CD4-positive, alpha-beta T cell (primary cell): ENCODE measurements at regions not wholly inside any gene's neighbourhood (a gene's known extent, or its start where the extent isn't known, plus 50 kb on each side); places are given as distances from the start of the nearest gene placed in this dataset.

Experiments used
- ATAC-seq: fragments of 200-7000 bp; cut with Tn5 transposase; one replicate; pipeline ENCODE4 v1.10.0; 2022; ENCODE audit warnings: mild to moderate bottlenecking; ENCODE audit not compliant: poor library complexity
- CTCF ChIA-PET: fragments of 350-600 bp; sonication (Branson Sonifier 250); formaldehyde crosslinking; loops from one replicate; lab custom pipeline; 2021; ENCODE audit warnings: antibody characterized with exemption, inconsistent platforms; lab: Charles Lee
- POLR2A ChIA-PET: fragments of 350-600 bp; sonication (Branson Sonifier 250); formaldehyde crosslinking; loops from one replicate; lab custom pipeline; 2021; ENCODE audit warnings: antibody characterized with exemption, inconsistent platforms; lab: Charles Lee
- DNase-seq, 14 experiments: peaks; one replicate each; pipeline ENCODE4 v3.0.0-alpha.2; 2013 to 2020; ENCODE audit warnings: mixed read lengths in 2 of 14
- H3K27ac ChIP-seq, 2 donors: one replicate each; pipeline versions ENCODE4 v1.5.1 to v1.7.0; 2013; ENCODE audit warnings: low read length in 2 of 2, low read depth in 1 of 2, mild to moderate bottlenecking in 1 of 2
- H3K27me3 ChIP-seq, 2 experiments: 1 replicate in 1 of 2; 2 replicates in 1 of 2; pipeline versions ENCODE4 v1.6.1 to v1.7.0; 2013; ENCODE audit warnings: low read length in 2 of 2, control low read depth in 1 of 2, mild to moderate bottlenecking in 1 of 2, moderate library complexity in 1 of 2; ENCODE audit not compliant: insufficient read depth in 2 of 2, control insufficient read depth in 1 of 2
- H3K36me3 ChIP-seq: one replicate; pipeline ENCODE4 v1.6.1; 2013; ENCODE audit warnings: low read length, control low read depth; ENCODE audit not compliant: insufficient read depth
- H3K4me1 ChIP-seq: one replicate; pipeline ENCODE4 v1.6.1; 2013; ENCODE audit warnings: low read length, control low read depth; ENCODE audit not compliant: insufficient read depth
- H3K4me3 ChIP-seq: one replicate; pipeline ENCODE4 v1.5.1; 2013; ENCODE audit warnings: mild to moderate bottlenecking, low read length, moderate library complexity
- H3K9me3 ChIP-seq, 2 experiments: 1 replicate in 1 of 2; 2 replicates in 1 of 2; pipeline versions ENCODE4 v1.6.1 to v1.7.0; 2013; ENCODE audit warnings: low read length in 2 of 2, mild to moderate bottlenecking in 2 of 2, control low read depth in 1 of 2, moderate library complexity in 1 of 2; ENCODE audit not compliant: control insufficient read depth in 1 of 2, insufficient read depth in 1 of 2
- H3K27ac Mint-ChIP-seq: one replicate; pipeline ENCODE4 v1.8.0; 2020; ENCODE audit warnings: mixed read lengths
- H3K27me3 Mint-ChIP-seq: one replicate; pipeline ENCODE4 v1.8.0; 2021; ENCODE audit warnings: mixed read lengths
- H3K36me3 Mint-ChIP-seq: one replicate; pipeline ENCODE4 v1.8.0; 2021; ENCODE audit warnings: low read depth, mixed read lengths
- H3K4me1 Mint-ChIP-seq: one replicate; pipeline ENCODE4 v1.8.0; 2021; ENCODE audit warnings: low read depth, mixed read lengths
- H3K4me3 Mint-ChIP-seq: one replicate; pipeline ENCODE4 v1.8.0; 2020; ENCODE audit warnings: mild to moderate bottlenecking, mixed read lengths
- H3K9me3 Mint-ChIP-seq: one replicate; pipeline ENCODE4 v1.8.0; 2020; ENCODE audit warnings: mixed read lengths
- CTCF ChIP-seq: fragments of 200-600 bp; IDR thresholded peaks from one replicate; pipeline ENCODE4 v1.8.0; 2022; ENCODE audit warnings: antibody characterized with exemption, mild to moderate bottlenecking
- intact Hi-C, 2 experiments: fragments of 100-400 bp; cut with DNase I in 1 of 2; cut with micrococcal nuclease in 1 of 2; formaldehyde crosslinking; loops; one replicate each; pipeline versions ENCODE4 v1.15.1 to v1.9.0; 2023 to 2025; cut with DNase I, micrococcal nuclease

GRCh38 chr5:74155501-74155900, 485.0 kb downstream of the ENC1 start:
- Histone ChIP-seq H3K9me3 (no peaks in the 10 kb centered on the region), H3K27ac (no peak overlapping the region), H3K27me3 (no peaks in the 10 kb centered on the region), H3K4me3 (no peak overlapping the region), H3K36me3 (no peaks in the 10 kb centered on the region), H3K4me1 (no peaks in the 10 kb centered on the region)
- Mint-ChIP-seq H3K4me3 (no peak overlapping the region), H3K27ac (no peak overlapping the region), H3K27me3 (no peaks in the 10 kb centered on the region), H3K9me3 (no peaks in the 10 kb centered on the region), H3K4me1 (no peaks in the 10 kb centered on the region), H3K36me3 (no peaks in the 10 kb centered on the region)
- TF ChIP-seq CTCF, result no peak
- ATAC-seq (no peak), DNase-seq (no peak)
- CTCF ChIA-PET, result no interaction called here
- intact Hi-C loops, result no loop called here
- POLR2A ChIA-PET, result no interaction called here

- Mint-ChIP-seq H3K36me3 (no peaks in the 10 kb centered on the region), H3K27ac (no peak overlapping the region), H3K27me3 (no peaks in the 10 kb centered on the region), H3K9me3 (no peaks in the 10 kb centered on the region), H3K4me3 (no peak overlapping the region), H3K4me1 (no peaks in the 10 kb centered on the region)
- intact Hi-C loops, result no loop called here
- no peak overlapping the region for H3K4me3 ChIP-seq
- no peaks in the 10 kb centered on the region for H3K27me3 ChIP-seq
- no peak for DNase-seq
- ChIA-PET POLR2A (no interaction called here), CTCF (no interaction called here)
- ATAC-seq, result no peak
- no peaks in the 10 kb centered on the region for H3K36me3 ChIP-seq
- no peak overlapping the region for H3K27ac ChIP-seq
- no peaks in the 10 kb centered on the region for H3K4me1 ChIP-seq
- no peaks in the 10 kb centered on the region for H3K9me3 ChIP-seq
- no peak for TF ChIP-seq CTCF
Measured at GRCh38 chr5:74154526-74154925, 486.0 kb downstream of the ENC1 start.

- no peak for ATAC-seq
- no peak overlapping the region for H3K27ac ChIP-seq
- H3K27ac Mint-ChIP-seq, result no peak overlapping the region
- no peak for TF ChIP-seq CTCF
- CTCF ChIA-PET, result no interaction called here
- POLR2A ChIA-PET, result no interaction called here
- no peaks in the 10 kb centered on the region for H3K27me3 Mint-ChIP-seq
- no peaks in the 10 kb centered on the region for H3K9me3 ChIP-seq
- no peaks in the 10 kb centered on the region for H3K36me3 ChIP-seq
- H3K9me3 Mint-ChIP-seq, result no peaks in the 10 kb centered on the region
- no peak overlapping the region for H3K4me3 ChIP-seq
- H3K36me3 Mint-ChIP-seq, result no peaks in the 10 kb centered on the region
- intact Hi-C loops, result no loop called here
- no peaks in the 10 kb centered on the region for H3K27me3 ChIP-seq
- H3K4me3 Mint-ChIP-seq, result no peak overlapping the region
- no peaks in the 10 kb centered on the region for H3K4me1 ChIP-seq
- DNase-seq, result no peak
- no peaks in the 10 kb centered on the region for H3K4me1 Mint-ChIP-seq
Measured at GRCh38 chr5:74153255-74153790, 487.2 kb downstream of the ENC1 start.
